Colon (tissue), 2 donors: ENCODE measurements at regions not wholly inside any gene's neighbourhood (a gene's known extent, or its start where the extent isn't known, plus 50 kb on each side); places are given as distances from the start of the nearest gene placed in this dataset.

Experiments used
- FAIRE-seq: peaks from 2 replicates; lab custom pipeline; 2012; peaks lifted over from hg19 to GRCh38; lab: Jason Lieb, UNC
- donor health status: control.
- donor health status: control.

DNA sequence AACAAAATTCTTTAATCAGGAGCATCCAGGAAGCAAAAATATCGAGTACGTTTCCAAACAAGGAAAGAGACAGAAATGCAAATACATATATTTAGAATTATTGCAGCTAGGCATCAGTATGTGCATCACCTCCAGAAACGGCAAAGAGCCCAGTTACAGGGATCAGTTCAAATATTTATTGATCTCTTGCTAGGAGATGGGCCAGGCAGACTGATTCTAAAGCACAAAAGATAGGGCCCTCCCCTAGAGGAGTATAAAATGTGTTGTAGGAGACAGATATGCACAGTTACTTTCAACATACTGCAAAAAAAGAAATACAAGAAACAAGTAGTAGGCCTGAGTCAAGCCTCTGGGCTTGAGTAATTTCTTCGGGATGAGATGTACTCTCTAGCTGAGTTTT lies 80.7 kb upstream of the NHSL1 start:
- FAIRE-seq = no peak

DNA sequence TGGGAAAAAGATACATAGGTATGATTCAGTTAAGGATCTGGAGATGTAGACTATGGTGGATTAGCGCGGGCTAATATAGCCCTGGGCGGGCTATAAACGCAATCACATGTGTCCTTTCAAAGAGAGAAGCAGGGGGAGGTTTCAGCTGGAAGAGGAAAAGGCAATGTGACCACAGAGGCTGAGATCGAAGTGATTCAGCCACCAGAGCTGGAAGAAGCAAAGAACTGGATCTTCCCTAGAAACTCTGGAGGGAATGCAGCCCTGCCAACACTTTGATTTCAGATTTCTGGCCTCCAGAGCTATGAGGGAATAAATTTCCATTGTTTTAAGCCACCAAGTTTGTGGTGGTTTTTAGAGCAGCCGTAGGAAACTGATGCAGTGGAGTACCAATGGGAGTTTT lies 81.5 kb upstream of the NHSL1 start:
- FAIRE-seq = no peak

DNA sequence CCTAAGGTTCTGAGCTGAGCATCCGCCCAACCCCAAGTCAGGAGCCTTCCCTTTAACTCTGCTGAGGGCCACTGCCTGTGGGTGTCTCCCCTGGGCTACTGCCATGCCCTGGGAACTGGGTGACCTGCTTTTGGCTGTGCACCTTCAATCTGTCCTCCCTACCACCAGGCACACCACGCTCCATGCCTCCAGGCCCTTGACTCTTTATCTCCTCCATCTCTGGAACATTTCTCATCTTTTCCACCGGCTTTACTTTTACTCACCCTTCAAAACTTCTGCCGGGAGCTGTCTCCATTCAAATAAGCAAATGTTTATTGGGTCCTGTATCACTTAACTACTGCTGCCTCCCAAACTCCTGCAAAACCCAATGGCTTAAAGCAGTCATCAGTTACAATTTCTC lies 83.3 kb upstream of the NHSL1 start:
- no peak for FAIRE-seq

DNA sequence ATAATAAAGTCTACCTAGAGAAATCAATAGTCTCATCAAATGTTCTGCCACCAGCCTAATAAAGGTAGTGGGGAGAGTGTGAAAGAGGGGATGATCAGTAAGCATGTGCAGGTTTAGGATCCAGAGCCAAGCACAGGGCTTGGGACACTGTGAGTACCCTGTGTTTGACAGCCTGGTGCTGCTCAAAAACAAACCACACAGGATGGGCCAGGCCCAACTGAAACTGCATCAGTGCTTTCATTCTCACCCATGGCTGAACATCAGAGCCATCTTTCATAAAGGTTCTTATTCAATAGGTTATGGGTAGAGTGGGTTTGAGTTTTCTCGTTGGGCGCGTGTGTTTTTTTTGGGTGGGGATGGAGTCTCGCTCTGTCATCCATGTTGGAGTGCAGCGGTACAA lies 87.3 kb upstream of the NHSL1 start:
- no peak for FAIRE-seq

DNA sequence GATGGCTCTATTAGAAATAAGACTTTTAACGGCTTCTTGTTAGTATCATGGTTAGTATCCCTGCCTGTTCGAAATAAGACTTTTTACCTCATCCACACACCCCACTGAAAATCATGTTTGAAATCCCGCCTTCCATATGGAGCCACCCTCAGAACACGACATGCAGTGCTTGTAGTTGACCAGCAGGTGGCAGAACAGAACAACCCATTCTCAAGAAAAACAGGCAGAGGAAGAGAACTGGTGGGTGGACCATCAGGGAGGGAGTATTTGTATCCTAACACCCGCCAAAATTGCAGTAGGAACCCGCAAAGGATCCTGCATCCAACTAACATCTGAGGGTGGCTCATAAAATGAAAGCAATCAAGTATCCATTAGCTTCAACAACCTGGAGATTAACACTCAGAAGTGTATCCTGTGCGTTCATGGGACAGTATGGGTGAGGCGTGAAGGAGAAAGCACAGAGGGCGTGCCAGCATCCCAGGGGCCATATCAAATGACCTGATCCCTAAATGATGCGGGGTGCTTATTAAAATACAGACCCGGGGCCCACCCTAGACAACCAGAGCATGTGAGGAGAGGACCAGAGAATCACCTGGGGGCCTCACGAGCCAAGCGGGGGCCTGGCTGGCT lies 89.6 kb upstream of the NHSL1 start:
- no peak for FAIRE-seq

DNA sequence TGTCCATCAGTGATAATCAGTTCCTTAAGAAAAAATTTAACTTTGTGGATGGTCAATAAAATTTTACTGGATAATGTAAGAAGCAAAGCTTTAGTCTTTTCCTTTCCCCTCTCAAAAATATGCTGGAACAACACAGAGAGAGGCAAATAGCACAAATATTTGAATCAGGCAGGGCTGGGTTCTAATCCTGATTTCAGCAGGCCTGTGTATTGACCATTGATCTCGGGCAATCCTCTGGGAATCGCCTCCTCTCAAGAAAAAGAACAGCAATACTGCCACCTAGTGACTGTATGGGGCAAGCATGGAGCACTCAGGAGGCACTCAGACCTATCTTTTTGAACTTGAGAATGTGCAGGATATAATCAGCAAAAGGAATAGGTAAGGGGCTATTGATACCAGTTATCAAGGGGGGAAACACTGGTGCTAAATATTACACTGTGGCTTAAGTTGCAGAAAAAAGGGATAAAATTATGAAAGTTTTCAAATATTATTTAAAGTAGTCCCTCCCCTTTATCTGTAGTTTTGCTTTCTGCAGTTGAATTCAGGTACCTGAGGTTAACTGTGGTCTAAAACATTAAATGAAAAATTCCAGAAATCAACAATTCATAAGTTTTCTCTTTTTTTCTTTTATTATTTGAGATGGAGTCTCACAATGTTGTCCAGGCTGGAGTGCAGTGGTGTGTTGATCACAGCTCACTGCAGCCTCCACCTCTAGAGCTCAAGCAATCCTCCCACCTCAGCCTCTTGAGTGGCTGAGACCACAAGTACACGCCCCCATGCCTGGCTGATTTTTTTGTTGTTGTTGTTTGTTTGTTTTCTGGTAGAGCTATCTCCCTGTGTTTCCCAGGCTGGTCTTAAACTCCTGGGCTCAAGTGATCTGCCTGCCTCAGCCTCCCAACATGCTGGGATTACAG lies 91.8 kb upstream of the NHSL1 start:
- FAIRE-seq = no peak

DNA sequence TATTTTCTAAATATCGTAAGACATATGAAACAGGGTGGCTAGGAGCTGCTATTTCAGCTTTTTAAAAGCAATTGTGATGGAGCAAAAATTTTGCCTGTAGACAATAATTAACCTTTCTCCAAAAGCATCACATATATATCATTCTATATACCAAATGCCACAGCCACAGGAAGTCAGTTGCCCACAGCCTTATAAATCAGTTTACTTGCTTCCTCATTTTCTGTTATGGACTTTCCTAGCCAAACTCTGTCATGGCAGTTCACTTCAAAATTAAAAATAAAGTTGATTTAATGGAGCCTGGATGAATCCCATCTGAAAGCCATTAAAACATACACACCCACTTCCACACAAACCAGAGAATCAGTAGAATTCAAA lies 93.4 kb upstream of the NHSL1 start:
- no peak for FAIRE-seq

DNA sequence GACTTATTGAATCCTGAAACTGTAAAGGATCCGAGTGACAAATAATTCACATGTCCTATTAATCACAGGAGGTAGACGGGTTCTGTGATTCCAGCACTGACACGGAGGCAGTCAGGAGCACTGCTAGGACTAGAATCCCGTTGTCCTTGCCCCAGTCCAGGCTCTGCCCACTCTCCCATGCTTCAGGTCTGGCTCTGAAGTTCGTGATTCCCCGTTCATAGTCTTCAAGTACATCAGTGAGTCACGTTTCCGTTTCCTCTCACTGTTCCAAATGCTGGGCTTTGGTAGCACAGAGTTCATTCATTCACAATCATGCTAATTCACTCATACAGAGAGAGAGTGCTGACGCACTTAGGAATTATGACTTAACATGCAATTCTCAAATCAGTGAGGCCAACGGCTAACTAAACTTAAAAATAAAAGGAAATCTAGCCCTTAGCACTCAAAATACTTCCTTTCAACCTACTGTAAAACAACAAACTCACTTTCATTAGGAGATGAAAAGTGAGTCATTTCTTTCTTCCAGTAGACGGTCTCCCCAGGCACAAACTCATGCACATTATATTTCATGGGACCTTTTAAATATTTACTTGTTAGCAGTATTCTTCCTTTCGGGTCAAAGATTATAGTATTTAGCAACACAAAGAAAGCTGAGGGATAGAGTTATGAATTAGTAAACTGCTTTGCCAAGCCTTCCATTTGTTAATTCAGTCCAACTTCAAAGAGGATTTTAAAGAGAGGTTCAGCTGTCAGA lies 94.0 kb upstream of the NHSL1 start:
- FAIRE-seq = no peak

DNA sequence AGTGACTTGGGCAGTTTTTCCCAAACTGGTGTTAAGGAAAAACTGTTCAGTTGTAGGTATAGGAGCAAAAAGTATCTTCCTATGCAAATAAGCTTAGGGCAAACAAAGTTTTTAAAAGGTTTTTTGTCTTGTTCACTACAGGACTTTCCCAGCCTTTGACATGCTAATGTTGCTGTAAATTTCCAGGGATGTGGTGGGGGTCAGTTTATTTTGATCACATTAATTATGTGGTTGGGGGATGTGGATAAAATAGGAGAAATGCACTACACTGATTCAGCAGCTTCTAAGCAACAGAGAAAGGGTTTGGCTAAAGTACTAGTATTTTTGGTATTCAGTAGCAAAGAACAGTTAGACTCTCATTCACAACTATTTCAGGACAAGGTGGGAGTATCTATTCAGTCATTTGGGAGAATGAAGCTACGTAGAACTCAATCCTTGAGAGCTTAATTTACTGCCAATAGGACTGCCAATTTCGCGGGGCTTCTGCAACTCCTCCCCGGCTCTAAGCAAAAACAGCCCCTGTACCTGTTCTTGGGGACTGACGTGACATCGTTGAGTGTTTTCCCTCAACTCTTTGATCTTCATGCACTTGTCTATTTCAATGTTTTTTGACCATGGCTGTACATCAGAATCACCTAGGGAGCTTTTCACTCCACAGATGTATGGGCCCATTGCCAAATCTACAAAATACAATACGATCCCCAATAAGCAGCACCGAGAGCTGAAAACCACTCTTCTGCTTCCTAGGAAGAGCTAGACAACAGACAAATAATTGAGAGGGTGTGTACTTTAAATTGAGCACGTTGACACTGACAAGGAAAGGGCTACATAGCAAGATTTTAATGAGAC lies 94.8 kb upstream of the NHSL1 start:
- FAIRE-seq = no peak

DNA sequence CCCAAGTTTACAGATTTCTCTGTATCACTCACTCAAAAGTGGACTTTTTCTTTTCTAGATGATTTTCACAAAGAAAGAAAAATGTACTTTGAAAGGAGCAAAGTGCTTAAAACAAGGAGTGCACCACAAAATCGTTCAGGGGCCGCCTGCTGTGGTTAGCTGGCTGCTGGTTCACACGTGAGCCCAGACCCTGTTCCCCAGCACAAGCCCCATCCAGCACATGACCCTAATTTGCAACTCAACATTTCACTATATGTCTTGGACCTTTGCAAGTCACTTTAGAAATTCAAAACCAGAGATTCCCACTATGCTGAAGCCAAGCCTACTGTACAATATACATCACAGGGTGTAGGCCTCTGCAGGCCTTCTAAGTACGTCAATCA lies 95.5 kb upstream of the NHSL1 start:
- FAIRE-seq = no peak

DNA sequence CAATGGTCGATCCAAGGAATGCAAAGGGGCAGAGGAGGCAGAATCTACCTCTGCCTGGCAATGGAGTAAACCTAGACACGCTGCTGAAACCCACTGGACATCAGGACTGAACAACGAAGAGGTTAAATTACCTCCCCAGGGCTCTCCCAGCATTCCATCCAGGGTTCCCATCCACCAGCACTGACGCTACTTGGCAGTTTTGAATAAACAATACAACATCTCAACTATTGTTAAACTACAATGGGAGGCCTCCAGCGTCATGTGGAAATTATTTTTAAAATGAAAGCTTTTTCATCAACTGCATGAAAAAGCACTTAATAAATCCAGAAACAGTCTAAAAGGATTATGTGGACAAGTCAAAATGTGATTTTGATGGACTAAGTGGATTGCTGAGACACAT lies 96.8 kb upstream of the NHSL1 start:
- FAIRE-seq = no peak

DNA sequence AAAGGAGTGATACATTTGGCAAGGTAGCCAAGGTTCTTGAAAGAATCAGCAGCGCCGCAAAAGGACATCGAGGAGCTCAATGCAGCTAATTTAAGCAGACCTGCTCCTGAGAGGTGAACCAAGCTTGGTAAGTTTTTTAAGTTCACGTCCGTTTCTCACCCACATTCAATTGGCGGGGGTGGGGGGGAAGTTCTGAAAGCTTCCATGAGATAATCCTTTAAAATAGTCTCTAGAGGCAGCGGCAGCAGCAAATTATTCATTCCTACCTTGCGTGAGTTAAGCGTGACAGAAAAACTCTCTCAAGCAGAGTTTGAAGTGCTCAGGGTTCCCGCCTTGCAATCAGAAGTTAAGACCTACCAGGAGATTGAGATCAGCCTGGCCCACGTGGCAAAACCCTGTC lies 97.3 kb upstream of the NHSL1 start:
- FAIRE-seq = no peak

DNA sequence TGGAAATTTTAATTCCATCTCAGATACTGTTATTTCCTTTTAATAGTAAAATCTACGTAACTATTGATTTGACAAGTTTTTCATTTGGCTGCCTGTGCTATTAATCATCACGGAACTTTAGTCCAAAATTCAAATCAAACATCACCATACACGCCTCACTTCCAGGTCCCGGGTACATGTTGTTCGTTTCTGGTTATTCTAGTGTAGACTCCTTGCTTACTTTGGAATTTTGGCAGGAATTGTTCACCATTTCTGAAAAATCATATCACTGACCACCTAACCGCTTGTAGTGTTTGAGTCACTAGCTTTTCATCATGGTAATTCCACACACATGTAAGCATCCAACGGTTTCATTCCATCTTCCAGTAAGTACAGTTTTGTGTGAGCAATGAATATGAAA lies 98.0 kb upstream of the NHSL1 start:
- FAIRE-seq = no peak

DNA sequence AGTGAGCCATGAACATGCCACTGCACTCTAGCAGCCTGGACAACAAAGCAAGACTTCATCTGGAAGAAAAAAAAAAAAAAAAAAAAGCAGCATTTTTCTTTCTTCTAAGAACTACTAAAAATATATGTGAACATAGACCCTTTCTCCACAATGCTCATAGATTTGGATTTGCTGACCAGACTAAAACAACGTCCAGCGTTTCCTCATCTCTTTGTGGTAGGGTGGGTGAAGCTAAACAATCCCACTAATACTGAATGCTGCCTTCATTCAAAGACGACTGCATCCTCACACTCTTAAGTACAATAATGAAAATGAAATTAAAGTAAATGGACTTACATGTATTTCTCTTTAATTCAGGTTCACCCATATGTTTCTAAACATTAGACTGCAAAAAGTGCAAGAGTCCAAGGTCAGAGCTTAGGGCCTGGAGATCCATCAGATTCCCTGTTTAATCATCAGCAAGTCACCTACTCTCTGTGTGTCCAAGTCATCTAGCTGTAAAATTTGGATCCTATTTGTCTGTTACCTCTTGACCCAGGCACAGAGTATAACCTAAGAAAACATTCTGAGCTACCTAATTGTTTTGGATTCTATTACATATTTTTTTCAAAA lies 99.4 kb upstream of the NHSL1 start:
- no peak for FAIRE-seq

DNA sequence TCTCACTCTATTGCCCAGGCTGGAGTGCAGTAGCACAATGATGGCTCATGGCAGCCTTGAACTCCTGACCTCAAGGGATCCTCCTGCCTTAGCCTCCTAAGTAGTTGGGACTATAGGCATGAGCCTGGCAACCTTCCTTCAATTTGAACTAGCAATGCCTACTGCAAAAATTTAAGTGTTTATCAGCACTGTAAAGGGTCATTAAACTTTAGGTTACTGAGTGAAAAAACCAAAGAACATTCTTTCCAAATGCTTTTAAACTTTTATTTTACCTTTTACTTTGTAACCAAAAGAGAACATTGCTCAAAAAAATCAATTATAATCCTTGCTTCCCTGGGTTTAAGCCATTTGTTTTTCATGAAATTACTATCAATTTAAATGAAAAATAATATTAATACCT lies 101.0 kb upstream of the NHSL1 start:
- no peak for FAIRE-seq

DNA sequence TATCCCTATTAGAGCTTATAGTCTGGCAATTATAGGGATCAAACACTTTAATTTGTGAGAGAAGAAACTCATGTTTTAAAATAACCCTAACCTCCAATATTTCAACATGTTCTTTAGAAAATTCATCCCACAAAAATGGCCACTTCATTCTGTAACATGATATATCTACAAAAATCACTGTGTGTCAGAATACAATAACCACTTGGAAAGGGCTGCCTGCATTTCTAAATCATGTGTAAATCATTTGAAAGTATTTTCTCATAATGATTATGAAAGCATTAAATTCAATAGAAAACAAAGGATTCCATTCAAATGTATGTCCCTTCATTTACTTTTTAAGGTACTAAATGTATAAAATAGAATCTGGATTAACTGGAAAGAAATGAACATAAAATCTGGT lies 101.4 kb upstream of the NHSL1 start:
- FAIRE-seq = no peak

DNA sequence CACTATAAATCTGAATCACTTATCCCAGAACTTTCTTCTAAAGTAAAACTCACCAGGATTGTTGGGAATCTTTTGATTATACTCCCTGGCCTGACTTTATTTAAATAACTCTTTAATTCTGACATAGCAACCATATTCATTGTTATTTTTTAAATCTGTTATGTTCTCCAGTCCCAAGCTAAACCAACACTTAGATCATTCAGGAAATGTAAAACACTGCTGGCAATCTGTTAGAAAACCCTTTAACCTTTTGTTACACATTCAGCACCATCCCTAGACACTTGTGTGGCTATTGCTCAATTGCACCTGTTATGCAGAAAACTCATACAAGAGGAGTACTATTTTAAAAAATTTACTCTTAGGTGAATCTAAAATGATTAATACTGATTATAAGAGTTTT lies 101.8 kb upstream of the NHSL1 start:
- no peak for FAIRE-seq

DNA sequence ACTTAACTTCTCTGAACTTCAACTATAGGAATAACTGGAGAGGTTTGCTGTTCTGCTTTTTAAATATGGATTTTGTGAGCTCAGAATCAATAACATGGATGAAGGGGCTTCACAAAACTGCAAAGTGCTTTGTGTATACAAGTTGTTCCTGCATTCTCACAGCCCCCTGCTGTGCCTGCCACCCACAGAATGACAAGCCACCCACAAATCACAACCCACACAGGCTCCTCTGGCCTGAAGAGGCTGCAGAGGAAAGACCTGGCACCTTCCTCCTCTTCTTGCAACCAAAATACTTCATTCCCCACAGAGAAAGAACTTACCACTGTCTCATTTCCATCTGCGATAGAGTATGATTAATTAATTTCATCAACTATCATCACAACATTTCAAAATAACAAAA lies 106.7 kb upstream of the NHSL1 start:
- no peak for FAIRE-seq

DNA sequence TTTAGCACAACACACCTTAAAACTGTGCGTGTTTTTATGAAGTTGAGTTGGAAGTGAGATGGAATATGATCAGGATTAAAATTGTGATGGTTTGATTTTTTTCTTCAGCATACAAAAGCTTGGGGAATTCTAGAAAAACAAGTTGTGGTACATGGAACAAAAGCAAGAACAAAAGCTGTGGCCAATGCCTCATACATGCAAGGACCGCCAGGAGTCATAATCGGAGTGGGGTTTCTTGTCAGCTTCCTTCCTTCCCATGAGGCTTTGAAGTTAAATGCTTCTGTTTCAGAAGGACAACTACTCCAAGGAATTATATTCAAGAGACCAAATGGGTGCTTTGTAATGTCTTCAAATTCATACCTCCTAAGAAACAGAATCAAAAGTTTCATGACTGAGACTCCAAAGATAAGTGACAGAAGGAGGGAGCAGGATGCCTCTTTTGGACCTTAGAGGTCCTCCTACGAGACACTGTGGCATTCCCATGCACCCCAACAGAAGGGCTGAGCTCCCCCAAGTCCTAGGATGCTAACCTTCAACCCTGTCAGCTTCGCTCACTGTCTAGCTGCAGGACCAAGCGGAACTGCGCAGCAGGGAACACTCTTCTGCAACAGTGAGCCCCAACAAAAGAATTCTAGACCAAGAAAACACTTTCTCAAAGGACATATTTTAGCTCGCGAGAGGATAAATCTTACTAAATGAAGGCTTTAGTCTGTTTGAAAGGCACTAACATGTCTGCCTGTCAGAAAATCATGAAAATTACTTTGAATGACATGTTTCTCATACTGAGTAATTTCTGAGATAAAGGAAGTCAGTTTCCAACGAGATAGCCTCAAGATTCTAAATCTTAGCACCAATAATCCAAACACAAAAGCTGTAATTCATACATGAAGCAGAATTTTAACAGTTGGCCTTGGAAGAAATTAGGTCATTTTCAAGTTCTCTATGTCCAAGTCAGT lies 108.5 kb upstream of the NHSL1 start:
- no peak for FAIRE-seq

DNA sequence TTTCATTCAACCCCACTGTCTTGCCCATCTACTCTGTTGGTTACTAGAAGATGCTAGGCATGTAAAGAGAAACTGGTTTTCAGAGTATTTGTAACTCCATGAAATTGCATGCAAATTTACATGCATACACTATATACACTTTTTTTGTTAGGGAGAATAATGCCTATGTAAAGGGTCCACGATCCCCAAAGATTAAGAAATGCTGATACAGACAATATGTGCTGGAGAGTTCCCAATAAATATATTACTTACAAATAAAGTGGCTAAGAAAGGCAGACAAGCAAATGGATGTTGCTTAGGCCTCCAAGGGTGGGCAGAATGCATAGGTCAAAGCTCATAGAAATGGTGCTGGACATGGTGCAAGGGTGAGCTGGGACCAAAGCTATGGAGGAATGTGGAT lies 109.6 kb upstream of the NHSL1 start:
- FAIRE-seq = no peak
